Thymus (tissue), 11 donors: ENCODE measurements at regions not wholly inside any gene's neighbourhood (a gene's known extent, or its start where the extent isn't known, plus 50 kb on each side); places are given as distances from the start of the nearest gene placed in this dataset.
"Not testable (repeated sequence)": the region's sequence is repeated elsewhere in the genome, so short reads cannot be mapped to it uniquely, and the experiment has no call there.

ENCODE experiments used
- DNase-seq, 9 donors: peaks; one replicate each; pipeline ENCODE4 v3.0.0-alpha.2; 2013; ENCODE audit warnings: low spot score in 9 of 9, low read depth in 6 of 9, missing footprints in 1 of 9
- H3K27ac ChIP-seq, 2 donors: one replicate each; pipeline ENCODE4 v1.5.1; 2013; ENCODE audit warnings: control low read depth in 1 of 2, low read depth in 1 of 2, low read length in 1 of 2, mild to moderate bottlenecking in 1 of 2, moderate library complexity in 1 of 2
- H3K27me3 ChIP-seq, 2 donors: one replicate each; pipeline ENCODE4 v1.5.1; 2013; ENCODE audit warnings: low read length in 1 of 2; ENCODE audit not compliant: control insufficient read depth in 2 of 2, insufficient read depth in 1 of 2
- H3K36me3 ChIP-seq, 2 donors: one replicate each; pipeline ENCODE4 v1.5.1; 2013; ENCODE audit warnings: low read length in 1 of 2, mild to moderate bottlenecking in 1 of 2, moderate library complexity in 1 of 2; ENCODE audit not compliant: control insufficient read depth in 2 of 2, insufficient read depth in 2 of 2
- H3K4me1 ChIP-seq, 2 donors: one replicate each; pipeline ENCODE4 v1.5.1; 2013; ENCODE audit warnings: low read length in 2 of 2; ENCODE audit not compliant: control insufficient read depth in 2 of 2, insufficient read depth in 2 of 2
- H3K4me3 ChIP-seq, 2 donors: one replicate each; pipeline ENCODE4 v1.5.1; 2013; ENCODE audit warnings: low read length in 2 of 2, control low read depth in 1 of 2, mild to moderate bottlenecking in 1 of 2
- H3K9me3 ChIP-seq, 2 donors: one replicate each; pipeline ENCODE4 v1.5.1; 2013; ENCODE audit warnings: low read length in 1 of 2, mild to moderate bottlenecking in 1 of 2; ENCODE audit not compliant: control insufficient read depth in 2 of 2, insufficient read depth in 1 of 2
- WGBS: extraction: QIAGEN DNeasy Blood & Tissue Kit; methylation state at CpG from one replicate; pipeline ENCODE4 v1.1.7; 2013; 5-methylcytosine and 5-hydroxymethylcytosine counted together
- donor health status: healthy.

DNA sequence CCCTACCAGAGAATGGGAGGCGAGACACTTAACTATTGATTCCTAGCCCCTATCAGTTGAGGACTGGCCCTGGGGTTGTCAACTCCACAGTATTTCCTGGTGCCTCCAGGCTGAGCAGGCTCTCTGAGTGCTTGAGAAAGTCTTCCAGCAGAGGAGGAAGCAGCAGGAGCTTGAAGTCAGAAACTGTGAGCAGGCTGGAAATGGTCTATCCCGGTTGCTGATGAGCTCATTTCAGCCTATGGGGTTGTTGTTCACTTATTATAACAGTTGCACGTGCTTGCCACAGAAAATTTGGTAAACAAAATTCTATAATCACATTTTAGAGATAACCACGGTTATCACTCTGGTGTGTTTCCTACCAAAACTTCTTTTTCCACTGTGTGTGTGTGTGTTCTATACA lies 254.7 kb upstream of the THUMPD2 start:
- no peak overlapping the region for H3K27ac ChIP-seq
- DNase-seq = no peak
- H3K4me1 ChIP-seq = peaks cover 5 to 6% of the 10 kb centered on the region in 2 donors
- H3K4me3 ChIP-seq = no peak overlapping the region
- H3K36me3 ChIP-seq = no peaks in the 10 kb centered on the region
- WGBS = 97% methylated on average over 4 of the region's 4 CpGs
- peaks cover 0 to 13% of the 10 kb centered on the region in 2 donors for H3K9me3 ChIP-seq
- no peaks in the 10 kb centered on the region for H3K27me3 ChIP-seq

DNA sequence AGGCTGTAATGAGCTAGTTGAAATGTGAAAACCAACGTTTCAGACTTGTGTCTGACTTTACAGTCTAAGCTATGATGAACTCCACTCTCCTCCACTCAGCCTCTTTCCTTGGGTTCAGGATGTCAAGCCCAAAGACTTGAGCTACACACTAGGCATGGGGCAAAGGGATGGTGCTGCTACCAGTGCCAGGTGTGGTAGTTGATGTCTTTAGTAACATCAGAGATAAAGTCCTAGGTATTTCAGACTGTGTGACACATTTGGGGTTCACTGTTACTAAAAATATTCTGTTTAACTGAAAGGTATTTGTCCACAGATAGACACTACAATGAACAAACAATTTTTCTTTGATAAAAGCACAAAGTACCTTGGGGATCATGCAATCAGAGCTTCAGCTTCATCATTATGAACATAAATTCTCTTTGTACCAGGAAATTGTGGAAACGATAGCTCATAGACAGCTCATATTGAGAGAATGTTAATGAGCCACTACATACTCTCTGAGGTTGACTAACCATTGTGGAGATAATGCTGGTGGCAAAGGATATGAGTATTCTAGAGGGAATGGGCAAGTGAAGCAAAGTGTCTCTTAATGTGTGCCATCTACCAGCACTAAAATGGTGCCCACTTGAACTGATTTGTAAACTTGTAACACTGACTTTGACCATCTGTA lies 253.7 kb upstream of the THUMPD2 start:
- Histone ChIP-seq H3K36me3 (no peaks in the 10 kb centered on the region), H3K4me1 (peaks cover 6 to 7% of the 10 kb centered on the region in 2 donors), H3K27ac (no peak overlapping the region), H3K4me3 (no peak overlapping the region), H3K9me3 (peaks cover 0 to 13% of the 10 kb centered on the region in 2 donors), H3K27me3 (no peaks in the 10 kb centered on the region)
- WGBS = 100% methylated on average over 2 of the region's 2 CpGs
- DNase-seq = no peak

DNA sequence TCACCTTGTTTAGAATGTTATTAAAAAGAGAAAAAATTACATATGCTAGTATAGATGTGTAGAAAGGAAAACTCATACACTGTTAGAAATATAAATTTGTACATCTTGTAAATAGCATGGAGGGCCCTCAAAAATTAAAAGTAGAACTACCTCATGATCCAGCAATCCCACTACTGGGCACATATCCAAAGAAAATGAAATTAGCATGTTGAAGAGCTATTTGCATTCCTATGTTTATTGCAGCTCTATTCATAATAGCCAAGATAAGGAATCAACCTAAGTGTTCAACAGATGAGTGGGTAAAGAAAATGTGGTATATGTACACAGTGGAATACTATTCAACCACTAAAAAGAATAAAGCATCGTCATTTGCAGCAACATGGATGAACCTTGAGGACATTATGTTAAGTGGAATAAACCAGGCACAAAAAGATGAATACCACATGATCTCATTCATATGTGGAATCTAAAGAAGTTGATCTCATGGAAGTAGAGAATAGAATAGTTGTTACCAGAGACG lies 251.5 kb upstream of the THUMPD2 start:
- H3K36me3 ChIP-seq = no peaks in the 10 kb centered on the region
- 75% methylated on average over 2 of the region's 2 CpGs for WGBS

DNA sequence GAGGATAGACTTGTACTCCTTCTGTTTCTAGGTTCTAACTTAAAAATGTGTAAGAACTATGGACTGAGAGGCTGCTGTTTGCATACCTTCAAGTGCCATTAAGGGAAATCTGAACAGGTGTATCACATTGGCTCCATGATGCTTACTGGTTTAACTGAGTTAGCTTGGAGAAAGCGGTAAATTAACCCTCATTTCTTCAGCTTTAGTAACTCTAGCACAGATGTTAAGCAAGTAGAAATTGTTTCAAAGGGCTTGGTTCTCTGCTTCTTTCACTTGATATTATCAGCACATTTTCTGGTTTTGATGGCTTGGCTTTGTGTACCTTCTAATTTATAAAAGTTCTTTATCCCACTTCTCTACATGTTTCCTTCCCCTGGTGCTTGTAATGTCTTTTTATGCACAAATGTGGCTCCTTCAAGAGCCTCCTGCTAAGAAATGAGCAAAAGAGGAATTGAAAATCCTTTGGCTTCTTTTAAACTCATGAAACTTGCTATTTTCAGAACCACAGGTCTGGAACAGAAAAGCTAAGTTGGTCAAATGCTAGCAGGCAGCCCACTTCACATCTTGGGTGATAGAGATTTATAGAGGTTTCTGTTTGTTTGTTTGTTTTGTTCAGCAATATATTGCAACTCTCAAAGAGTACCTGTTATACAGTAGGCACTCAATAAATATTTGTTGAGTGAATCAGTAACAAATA lies 249.9 kb upstream of the THUMPD2 start:
- peak overlapping the region in 1 of 2 donors; percentile 51 for H3K27ac ChIP-seq
- DNase-seq = peak in 5 of 9 donors; percentile 16 to 59 (median 27)
- WGBS = 42% methylated on average over 1 of the region's 1 CpG

More for the DNA sequence above, 251.5 kb upstream of the THUMPD2 start:
- no peaks in the 10 kb centered on the region for H3K27me3 ChIP-seq
- H3K4me3 ChIP-seq = no peak overlapping the region
- H3K9me3 ChIP-seq = peaks cover 0 to 13% of the 10 kb centered on the region in 2 donors
- DNase-seq = no peak
- H3K4me1 ChIP-seq = peaks cover 3 to 7% of the 10 kb centered on the region in 2 donors
- H3K27ac ChIP-seq = no peak overlapping the region

DNA sequence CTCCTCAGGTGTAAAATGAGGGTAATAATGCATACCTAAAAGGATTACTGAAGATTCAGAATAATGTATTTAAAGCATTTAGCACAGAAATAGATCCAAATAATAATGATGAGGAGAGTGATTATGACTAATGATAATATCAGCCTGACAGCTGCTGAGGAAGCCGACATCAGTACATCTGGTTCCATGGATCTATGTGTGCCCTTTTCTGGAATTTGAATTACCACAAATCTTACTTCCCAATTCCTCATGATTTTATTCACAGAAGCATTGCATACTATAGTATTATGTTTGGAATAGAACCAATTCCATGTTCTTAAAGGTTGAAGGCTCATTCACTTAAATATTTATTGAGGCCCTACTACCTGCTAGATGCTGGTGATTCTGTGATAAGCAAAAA lies 248.9 kb upstream of the THUMPD2 start:
- H3K4me3 ChIP-seq = no peak overlapping the region
- no peak for DNase-seq
- H3K27ac ChIP-seq = no peak overlapping the region
- no peaks in the 10 kb centered on the region for H3K27me3 ChIP-seq
- no peaks in the 10 kb centered on the region for H3K9me3 ChIP-seq
- peaks cover 3 to 7% of the 10 kb centered on the region in 2 donors for H3K4me1 ChIP-seq
- H3K36me3 ChIP-seq = no peaks in the 10 kb centered on the region
- 100% methylated on average over 1 of the region's 1 CpG for WGBS

More for the DNA sequence above, 249.9 kb upstream of the THUMPD2 start:
- Histone ChIP-seq H3K4me3 (no peak overlapping the region), H3K27me3 (no peaks in the 10 kb centered on the region), H3K36me3 (no peaks in the 10 kb centered on the region), H3K4me1 (peaks cover 3 to 7% of the 10 kb centered on the region in 2 donors), H3K9me3 (peaks cover 0 to 6% of the 10 kb centered on the region in 2 donors)

DNA sequence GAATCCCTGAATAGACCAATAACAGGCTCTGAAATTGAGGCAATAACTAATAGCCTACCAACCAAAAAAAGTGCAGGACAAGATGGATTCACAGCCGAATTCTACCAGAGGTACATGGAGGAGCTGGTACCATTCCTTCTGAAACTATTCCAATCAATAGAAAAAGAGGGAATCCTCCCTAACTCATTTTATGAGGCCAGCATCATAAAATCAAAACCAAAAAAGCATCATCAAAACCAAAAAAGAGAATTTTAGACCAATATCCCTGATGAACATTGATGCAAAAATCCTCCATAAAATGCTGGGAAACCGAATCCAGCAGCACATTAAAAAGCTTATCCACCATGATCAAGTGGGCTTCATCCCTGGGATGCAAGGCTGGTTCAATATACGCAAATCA lies 246.2 kb upstream of the THUMPD2 start:
- H3K27ac ChIP-seq, H3K4me3 ChIP-seq, H3K27me3 ChIP-seq, H3K4me1 ChIP-seq, H3K36me3 ChIP-seq, DNase-seq: not testable (repeated sequence)
- H3K9me3 ChIP-seq = peaks cover 0 to 14% of the 10 kb centered on the region in 2 donors
- 96% methylated on average over 3 of the region's 3 CpGs for WGBS

DNA sequence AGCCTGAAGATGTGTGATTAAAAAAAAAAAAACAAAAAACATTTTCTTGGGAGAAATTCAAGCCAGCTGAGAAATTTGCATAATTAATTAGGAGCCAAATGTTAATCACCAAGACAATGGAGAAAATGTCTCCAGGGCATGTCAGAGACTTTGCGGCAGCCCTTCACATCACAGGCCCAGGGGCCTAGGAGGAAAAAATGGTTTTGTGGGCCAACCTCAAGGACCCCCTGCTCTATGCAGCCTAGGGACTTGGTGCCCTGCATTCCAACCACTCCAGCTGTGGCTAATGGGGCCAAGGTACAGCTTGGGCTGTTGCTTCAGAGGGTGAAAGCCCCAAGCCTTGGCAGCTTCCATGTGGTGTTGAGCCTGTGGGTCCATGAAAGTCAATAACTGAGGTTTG lies 241.9 kb upstream of the THUMPD2 start:
- Histone ChIP-seq H3K4me3 (no peak overlapping the region), H3K27me3 (no peaks in the 10 kb centered on the region), H3K9me3 (peaks cover 0 to 16% of the 10 kb centered on the region in 2 donors), H3K27ac (no peak overlapping the region), H3K36me3 (no peaks in the 10 kb centered on the region), H3K4me1 (no peaks in the 10 kb centered on the region)
- DNase-seq = no peak
- 100% methylated on average over 1 of the region's 1 CpG for WGBS

DNA sequence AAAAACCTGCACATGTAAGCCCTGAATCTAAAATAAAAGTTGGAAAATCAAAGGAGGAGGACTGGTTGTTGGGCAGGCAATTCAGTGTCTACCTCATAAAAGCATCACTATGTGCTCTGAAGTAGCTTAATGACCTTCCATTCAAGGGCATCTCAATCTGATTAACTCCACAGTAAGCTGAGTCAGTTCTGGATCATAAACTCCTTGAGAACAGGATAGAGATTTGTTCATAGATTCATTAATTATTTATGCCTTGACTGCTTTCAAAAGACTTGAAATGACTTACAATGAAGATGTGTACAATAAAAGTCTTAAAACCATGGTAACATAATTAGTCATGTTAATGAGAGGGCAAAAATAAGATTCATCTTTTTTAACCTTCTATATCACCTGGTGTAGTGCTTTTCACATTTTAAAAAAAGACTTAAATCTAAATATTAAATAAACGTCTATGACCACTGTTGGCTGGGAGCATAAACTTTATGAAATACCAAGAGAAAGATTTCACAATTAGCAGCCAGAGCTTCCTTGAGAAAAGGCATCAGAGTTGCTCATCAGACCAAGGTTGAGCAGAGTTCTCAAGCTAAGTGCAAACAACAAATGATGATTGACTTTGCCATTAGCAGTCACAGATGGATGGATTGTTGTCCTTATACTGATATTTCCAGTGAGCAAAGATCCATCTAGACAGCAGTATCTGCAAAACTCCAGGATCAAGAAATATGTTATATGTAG lies 237.3 kb upstream of the THUMPD2 start:
- 96% methylated on average over 1 of the region's 1 CpG for WGBS
- H3K4me3 ChIP-seq = no peak overlapping the region
- no peak for DNase-seq

DNA sequence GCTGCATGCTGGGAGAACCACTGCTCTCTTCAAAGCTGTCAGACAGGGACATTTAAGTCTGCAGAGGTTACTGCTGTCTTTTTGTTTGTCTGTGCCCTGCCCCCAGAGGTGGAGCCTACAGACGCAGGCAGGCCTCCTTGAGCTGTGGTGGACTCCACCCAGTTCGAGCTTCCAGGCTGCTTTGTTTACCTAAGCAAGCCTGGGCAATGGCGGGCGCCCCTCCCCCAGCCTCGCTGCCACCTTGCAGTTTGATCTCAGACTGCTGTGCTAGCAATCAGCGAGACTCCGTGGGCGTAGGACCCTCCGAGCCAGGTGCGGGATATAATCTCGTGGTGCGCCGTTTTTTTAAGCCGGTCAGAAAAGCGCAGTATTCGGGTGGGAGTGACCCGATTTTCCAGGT lies 234.9 kb upstream of the THUMPD2 start:
- not testable (repeated sequence) for H3K4me3 ChIP-seq, DNase-seq, H3K4me1 ChIP-seq, H3K27me3 ChIP-seq, H3K27ac ChIP-seq, H3K36me3 ChIP-seq, H3K9me3 ChIP-seq
- 95% methylated on average over 15 of the region's 17 CpGs for whole genome bisulfite sequencing

More for the DNA sequence above, 237.3 kb upstream of the THUMPD2 start:
- H3K36me3 ChIP-seq = no peaks in the 10 kb centered on the region
- no peak overlapping the region for H3K27ac ChIP-seq
- H3K27me3 ChIP-seq = no peaks in the 10 kb centered on the region
- H3K9me3 ChIP-seq = peaks cover 0 to 12% of the 10 kb centered on the region in 2 donors
- no peaks in the 10 kb centered on the region for H3K4me1 ChIP-seq
